Epidermal melanocyte (primary cell): ENCODE measurements at regions not wholly inside any gene's neighbourhood (a gene's known extent, or its start where the extent isn't known, plus 50 kb on each side); places are given as distances from the start of the nearest gene placed in this dataset.
"Not testable (repeated sequence)": the region's sequence is repeated elsewhere in the genome, so short reads cannot be mapped to it uniquely, and the experiment has no call there.

Experiments used
- DNase-seq: peaks from one replicate; pipeline ENCODE4 v3.0.0; 2011; ENCODE audit warnings: low spot score; ENCODE audit not compliant: insufficient read length

GRCh38 chr13:65414187-65414586 lies 1815.9 kb downstream of the PCDH9 start:
- DNase-seq, result no peak

DNA sequence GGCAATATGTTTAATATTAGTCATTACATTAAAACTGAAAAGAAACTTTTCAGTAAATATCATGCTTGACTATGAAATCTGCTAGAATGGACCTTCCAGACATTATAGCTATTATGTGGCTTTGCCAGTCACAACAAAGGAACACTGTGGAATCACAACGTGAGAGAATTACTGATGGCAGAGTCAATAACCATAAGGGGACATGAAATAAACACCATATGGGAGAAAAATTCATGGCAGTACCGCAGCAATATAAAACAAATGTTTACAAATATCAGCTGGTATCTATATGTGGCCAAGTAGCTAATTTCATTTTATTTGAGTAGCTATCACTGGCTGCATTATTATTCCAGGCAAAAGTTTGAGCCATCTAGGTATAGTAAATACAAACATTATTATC lies 1818.6 kb downstream of the PCDH9 start:
- DNase-seq, result no peak

- no peak for DNase-seq
These were observed 1819.3 kb downstream of the PCDH9 start for GRCh38 chr13:65410791-65411190.

DNA sequence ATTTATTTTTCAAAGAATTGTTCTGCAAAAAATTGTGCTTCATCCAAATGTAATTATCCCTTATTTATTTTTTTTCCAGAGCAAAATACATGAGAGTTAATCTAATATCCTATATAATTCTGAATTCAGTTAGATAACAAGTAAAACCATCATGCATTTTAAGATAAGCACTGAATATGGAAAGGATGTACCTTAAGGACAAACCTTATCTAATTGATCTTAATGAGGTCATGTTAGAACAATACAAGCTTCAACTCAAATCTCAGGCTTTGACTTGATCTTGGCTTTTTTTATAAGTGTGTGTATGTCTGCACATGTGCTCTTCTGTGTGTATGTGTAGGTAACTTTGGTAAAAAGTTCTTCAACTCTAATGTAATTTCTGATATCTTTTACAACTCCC lies 1828.8 kb downstream of the PCDH9 start:
- no peak for DNase-seq

GRCh38 chr13:65400702-65401101 lies 1829.4 kb downstream of the PCDH9 start:
- DNase-seq, result no peak

DNA sequence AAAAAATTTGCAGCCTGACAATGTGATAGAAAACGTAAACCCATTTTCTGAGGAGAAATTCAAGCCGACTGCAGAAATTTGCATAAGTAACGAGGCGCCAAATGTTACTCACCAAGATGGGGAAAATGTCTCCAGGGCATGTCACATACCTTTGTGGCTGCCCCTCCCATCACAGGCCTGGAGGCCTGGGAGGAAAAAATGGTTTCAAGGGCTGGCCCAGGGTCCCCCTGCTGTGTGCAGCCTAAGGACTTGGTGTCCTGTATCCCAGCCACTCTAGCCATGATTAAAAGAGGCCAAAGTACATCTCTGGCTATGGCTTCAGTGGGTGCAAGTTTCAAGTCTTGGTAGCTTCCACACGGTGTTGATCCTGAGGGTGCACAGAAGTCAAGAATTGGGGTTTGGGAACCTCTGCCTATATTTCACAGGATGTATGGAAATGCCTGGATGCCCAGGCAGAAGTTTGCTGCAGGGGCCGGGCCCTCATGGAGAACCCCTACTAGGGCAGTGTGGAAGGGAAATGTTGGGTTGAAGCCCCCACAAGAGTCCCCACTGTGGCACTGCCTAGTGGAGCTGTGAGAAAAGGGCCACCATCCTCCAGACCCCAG lies 1842.3 kb downstream of the PCDH9 start:
- DNase-seq, result no peak

DNA sequence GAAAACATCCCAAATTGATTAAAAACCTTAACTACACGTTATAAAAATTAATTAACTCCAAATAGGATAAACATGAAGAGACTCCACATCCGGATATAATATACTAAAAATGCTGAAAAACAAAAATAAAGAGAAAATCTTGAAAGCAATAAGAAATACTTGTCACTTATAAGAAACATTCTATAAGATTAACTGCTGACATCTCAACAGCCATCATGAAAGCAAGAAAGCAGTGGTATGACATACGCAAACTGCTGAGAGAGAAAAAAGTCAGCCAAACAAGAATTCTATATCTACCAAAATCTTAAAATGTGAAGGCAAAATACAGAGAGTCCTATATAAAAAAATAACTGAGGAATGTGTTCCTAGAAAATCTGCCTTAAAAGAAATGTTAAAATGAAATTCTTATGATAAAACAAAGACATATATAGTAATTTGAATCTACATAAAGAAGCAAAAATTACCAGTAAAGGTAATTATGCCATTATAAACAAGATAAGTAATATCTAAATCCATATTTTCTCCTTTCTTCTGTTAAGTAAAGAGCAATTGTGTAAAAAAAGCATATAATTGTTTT lies 1851.1 kb downstream of the PCDH9 start:
- DNase-seq, result no peak

DNA sequence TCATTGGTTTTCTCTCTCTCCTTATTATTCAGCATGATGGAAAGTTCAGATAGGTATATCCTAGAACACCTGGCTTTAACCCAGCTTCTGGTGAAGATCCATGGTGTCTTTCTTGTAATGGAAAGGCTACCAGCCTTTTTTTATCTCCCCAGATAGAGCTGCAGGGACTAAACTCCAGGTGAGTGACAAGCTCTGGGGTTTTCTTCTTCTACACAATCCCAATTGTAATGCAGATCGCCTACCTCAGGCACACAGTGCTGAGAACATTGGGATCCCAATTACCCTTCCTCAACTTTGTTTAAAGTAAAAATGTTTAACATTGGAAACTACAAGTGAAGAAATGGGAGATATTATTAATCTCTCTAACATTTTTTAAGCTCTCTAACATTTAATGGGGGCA lies 1851.7 kb downstream of the PCDH9 start:
- DNase-seq, result no peak

DNA sequence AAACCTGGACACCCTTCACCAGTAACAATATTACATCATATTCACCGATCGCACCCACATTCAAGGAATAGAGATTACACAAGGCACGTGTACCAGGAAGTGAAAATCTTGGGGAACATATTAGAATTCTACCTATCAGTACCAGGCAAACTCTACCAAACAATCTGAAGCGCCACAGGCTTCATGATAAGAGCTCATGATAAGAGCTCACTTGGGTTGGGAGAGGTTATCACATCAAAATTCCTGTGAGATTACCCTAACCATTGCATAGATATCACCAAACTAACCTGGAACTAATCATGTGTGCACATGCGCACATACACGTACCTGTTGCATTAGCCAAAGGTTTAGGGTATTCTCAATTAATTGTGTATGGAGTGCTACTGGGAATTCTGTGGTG lies 1861.3 kb downstream of the PCDH9 start:
- DNase-seq, result no peak

DNA sequence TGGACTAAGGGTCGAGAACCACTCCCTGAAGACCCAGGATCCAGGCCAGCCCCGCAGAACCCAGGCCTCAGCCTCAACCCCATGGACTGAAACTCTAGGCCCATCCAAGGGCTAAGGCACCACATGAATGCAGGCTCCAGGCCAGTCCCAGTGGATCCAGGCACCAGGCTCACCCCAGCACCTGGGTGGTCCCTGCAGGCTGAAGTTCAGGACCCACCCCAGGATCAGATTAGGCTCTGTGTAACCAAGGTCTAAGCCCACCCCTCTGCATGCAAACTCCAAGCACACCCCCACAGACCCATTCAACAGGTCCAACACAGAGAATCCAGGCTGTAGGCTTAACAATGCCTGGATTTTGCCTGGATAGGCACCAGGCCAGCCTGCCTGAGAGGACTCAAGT lies 1876.2 kb downstream of the PCDH9 start:
- no peak for DNase-seq

GRCh38 chr13:65353150-65353549 lies 1877.0 kb downstream of the PCDH9 start:
- DNase-seq, result not testable (repeated sequence)

DNA sequence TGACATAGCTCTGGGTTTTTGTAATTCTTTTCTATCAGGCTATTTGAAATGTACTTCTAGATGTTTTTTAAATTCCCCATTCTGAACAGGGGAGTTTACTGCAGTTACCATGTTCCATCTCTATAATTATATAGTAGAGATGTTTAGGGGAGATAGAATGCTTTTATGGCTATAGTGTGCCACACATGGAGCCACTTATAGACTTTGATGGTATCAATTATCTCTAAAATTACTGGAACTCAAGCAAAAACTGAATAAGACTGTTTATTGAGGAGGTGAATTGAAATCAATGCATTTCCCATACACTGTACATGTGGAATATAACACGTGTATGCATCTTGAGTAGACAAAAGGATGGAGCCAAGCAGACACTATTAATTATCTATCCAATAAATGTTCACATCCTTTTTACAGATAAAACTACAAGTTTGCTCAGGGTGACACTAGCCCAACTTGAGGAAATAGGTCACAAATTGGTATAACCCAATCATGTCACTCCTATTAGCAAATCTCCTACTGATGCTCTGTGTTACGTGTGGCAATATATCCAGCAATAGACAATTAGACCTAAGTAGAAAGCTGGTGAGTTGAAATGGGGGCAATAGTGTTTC lies 1882.6 kb downstream of the PCDH9 start:
- no peak for DNase-seq

DNA sequence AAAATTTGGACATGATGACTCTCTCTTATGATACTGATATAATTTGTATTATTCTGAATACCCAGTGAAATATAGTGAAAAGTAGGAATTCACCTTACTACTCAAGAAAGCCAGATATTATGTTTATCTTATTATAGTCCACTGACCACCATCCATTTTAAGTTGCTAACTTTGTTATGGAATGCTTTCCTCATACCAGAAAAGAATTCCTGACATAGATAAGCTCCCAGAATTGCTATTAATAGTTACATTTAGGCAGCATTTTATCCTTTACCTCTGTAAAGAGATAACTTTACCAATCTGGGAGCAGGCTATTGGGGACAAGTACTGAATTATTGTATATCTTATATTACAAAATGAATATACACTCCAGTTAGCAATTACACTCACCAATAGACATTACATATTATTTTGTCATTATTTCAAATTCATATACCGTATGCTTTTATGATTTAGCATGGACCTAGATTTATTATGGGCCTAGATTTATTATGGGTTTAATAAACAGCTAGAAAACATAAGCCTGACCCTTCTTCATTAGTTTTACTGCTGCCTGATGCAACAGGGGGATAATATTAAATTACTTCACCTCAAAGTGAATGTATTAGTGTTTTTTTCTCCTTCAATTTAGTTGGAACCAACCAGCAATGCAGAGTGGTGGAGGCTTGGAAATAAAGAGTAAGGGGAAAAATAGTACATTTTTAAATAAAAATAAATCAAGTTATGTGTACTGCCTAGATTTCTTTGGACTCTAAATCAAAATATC lies 1886.1 kb downstream of the PCDH9 start:
- DNase-seq, result no peak

GRCh38 chr13:65342541-65343337 lies 1887.4 kb downstream of the PCDH9 start:
- no peak for DNase-seq

GRCh38 chr13:65339241-65339640 lies 1890.9 kb downstream of the PCDH9 start:
- no peak for DNase-seq

- no peak for DNase-seq
These were observed 1893.2 kb downstream of the PCDH9 start for GRCh38 chr13:65336916-65337315.

DNA sequence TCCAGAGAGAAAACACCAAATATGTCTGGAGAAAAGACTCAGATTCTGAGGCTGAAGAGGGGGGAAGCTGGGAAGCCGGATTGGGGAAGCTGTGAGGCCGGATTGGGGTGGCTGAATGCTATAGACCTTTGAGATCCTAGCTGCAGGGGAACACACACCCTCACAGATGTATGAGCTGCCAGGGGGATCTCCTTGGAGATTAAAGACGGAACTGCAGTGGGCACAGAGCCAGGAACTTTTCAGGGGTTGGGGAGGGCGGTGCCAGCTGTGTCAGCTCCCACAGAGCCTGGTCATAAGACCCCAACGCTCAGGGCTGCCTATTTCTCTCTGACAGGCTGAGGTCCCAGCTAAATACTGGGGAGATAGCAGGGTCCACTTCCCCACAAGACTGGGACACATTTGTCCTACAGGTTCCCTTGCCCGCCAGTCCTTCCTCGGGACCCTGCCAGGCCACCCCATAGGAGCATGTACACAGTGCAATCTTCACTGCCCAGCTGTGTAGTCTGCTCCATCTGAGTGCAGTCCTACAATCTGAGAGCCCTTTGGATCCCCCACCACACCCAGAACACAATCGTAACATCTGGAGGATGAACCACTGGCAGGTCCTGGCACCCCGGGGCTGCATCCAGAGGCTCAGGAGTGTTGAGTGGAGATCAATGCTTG lies 1893.9 kb downstream of the PCDH9 start:
- no peak for DNase-seq

DNA sequence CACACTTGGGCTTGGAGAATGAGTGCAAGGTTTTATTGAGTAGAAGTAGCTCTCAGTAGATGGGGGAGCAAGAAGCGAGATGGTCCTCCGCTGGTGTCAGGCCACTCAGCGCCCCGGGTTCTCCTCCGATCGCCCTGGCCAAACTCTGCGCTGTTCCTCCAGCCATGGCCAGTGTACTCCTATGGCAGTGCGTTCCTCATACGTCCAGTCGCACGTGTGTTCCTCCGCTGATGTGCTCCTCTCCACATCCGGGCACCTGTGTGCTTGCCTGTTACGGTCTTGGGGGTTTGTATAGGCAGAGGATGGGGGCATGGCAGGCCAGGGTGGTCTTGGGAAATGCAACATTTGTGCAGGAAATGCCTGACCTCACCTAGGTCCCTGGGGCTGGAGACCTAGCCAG lies 1899.4 kb downstream of the PCDH9 start:
- no peak for DNase-seq

DNA sequence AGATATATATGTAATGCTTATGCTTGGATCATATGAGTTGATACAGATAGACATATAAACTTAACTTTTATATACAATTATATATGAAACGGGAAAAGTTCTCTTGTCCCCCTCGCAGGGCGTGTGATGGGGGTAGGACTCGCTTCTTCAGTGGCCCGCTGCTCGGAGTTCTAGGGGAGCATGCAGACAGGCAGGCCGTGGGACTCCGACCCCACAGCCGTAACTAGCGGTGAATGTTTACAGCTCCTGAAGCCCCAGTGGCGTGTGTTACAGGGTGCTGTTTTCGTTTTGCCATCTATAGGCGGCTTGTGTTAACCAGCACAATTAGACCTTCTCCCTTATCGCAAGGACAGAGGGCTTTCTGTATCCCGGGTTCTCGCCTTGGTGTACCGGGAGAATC lies 1899.8 kb downstream of the PCDH9 start:
- no peak for DNase-seq

GRCh38 chr13:65323192-65323591 lies 1906.9 kb downstream of the PCDH9 start:
- not testable (repeated sequence) for DNase-seq

DNA sequence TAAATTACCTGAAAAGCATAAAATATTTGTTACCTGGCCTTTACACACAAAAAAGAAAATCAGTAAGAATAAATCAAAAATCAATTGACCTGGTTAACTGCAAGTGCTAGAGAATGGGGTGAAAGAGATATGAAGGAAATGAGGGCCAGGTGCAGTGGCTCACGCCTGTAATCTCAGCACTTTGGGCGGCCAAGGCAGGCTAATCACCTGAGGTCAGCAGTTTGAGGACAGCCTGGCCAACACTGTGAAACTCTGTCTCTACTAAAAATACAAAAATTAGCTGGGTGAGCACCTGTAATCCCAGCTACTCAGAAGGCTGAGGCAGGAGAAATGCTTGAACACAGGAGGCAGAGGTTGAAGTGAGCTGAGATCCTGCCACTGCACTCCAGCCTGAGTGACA lies 1908.7 kb downstream of the PCDH9 start:
- DNase-seq, result not testable (repeated sequence)
